HepG2 (cell line): ENCODE measurements at regions not wholly inside any gene's neighbourhood (a gene's known extent, or its start where the extent isn't known, plus 50 kb on each side); places are given as distances from the start of the nearest gene placed in this dataset.

ENCODE experiments used
- ATAC-seq: fragments of 200-7000 bp; cut with Tn5 transposase; 3 replicates; pipeline ENCODE4 v1.9.1; 2020; ENCODE audit warnings: mild to moderate bottlenecking, moderate library complexity
- BruUV-seq: library from RNA; stranded (reverse); fragments of 400-500 nt; replicated peaks from 2 replicates; lab custom pipeline; 2021; lab: Mats Ljungman, UMichigan
- CTCF ChIA-PET: fragments of 300-600 bp; formaldehyde crosslinking; extraction: SDS; loops from one replicate; lab custom pipeline; 2021; ENCODE audit warnings: low total read pairs, inconsistent platforms, low intra/inter-chr PET ratio; lab: Yijun Ruan, JAX
- POLR2A ChIA-PET: fragments of 350-600 bp; sonication (Branson Sonifier 250); formaldehyde crosslinking; loops from one replicate; lab custom pipeline; 2020; ENCODE audit warnings: antibody characterized with exemption, inconsistent platforms; lab: Yijun Ruan, JAX
- DNase-seq: peaks from one replicate; pipeline ENCODE4 v3.0.0-alpha.2; 2015; ENCODE audit warnings: low spot score
- FAIRE-seq: peaks from 3 replicates; lab custom pipeline; 2011; peaks lifted over from hg19 to GRCh38; lab: Jason Lieb, UNC
- H2AFZ ChIP-seq: one replicate; pipeline ENCODE4 v1.6.1; 2011; ENCODE audit warnings: low read length, inconsistent platforms
- H3K27ac ChIP-seq: fragments of 300-600 bp; 3 replicates; pipeline ENCODE4 v1.8.0; 2011; ENCODE audit warnings: mixed run types, mild to moderate bottlenecking, mixed read lengths, low read length, inconsistent platforms; ENCODE audit not compliant: insufficient read depth; ENCODE audit errors: extremely low read length
- H3K27me3 ChIP-seq, 2 experiments: fragments of 200-600 bp in 1 of 2; 2 replicates in 1 of 2; 3 replicates in 1 of 2; pipeline versions ENCODE4 v1.6.0 to v1.8.0; 2011; ENCODE audit warnings: low read length in 2 of 2, mild to moderate bottlenecking in 2 of 2, moderate library complexity in 2 of 2, inconsistent platforms in 1 of 2; ENCODE audit not compliant: insufficient read depth in 2 of 2, control insufficient read depth in 1 of 2
- H3K36me3 ChIP-seq, 2 experiments: fragments of 200-600 bp in 1 of 2; replicated peaks in 1 of 2; 2 replicates in 1 of 2; 3 replicates in 1 of 2; pipeline versions ENCODE4 v1.5.1 to v1.8.0; 2011; ENCODE audit warnings: low read length in 2 of 2, inconsistent platforms in 1 of 2; ENCODE audit not compliant: insufficient read depth in 2 of 2, control insufficient read depth in 1 of 2
- H3K4me1 ChIP-seq: 2 replicates; pipeline ENCODE4 v1.5.1; 2012; ENCODE audit warnings: low read length, inconsistent platforms; ENCODE audit not compliant: insufficient read depth
- H3K4me2 ChIP-seq: 2 replicates; pipeline ENCODE4 v1.6.0; 2011; ENCODE audit warnings: low read depth, low read length, inconsistent platforms
- H3K4me3 ChIP-seq, 3 experiments: fragments of 200-600 bp in 1 of 3; sonication (generic), shearing (Covaris generic) in 1 of 3; replicated peaks in 1 of 3; 2 replicates each; pipeline ENCODE4 v1.5.1; 2011 to 2016; ENCODE audit warnings: low read length in 3 of 3, inconsistent platforms in 2 of 3, low read depth in 2 of 3, mild to moderate bottlenecking in 2 of 3, control low read depth in 1 of 3, mixed read lengths in 1 of 3; ENCODE audit not compliant: insufficient read depth in 1 of 3
- H3K79me2 ChIP-seq: one replicate; pipeline ENCODE4 v1.6.1; 2011; ENCODE audit warnings: low read length, inconsistent platforms; ENCODE audit not compliant: insufficient read depth
- H3K9ac ChIP-seq: 2 replicates; pipeline ENCODE4 v1.6.0; 2011; ENCODE audit warnings: mild to moderate bottlenecking, low read depth, low read length, inconsistent platforms; ENCODE audit not compliant: insufficient read depth
- H3K9me3 ChIP-seq: 2 replicates; pipeline ENCODE4 v1.5.1; 2012; ENCODE audit warnings: mild to moderate bottlenecking, low read length
- H4K20me1 ChIP-seq: 2 replicates; pipeline ENCODE4 v1.6.0; 2011; ENCODE audit warnings: inconsistent platforms, mild to moderate bottlenecking, low read length, moderate library complexity; ENCODE audit not compliant: insufficient read depth
- ARID3A ChIP-seq: IDR thresholded peaks from 2 replicates; pipeline ENCODE4 v1.6.1; 2012; ENCODE audit warnings: low read depth, low read length, improper control_type of control experiment
- ATF1 ChIP-seq: IDR thresholded peaks from 2 replicates; pipeline ENCODE4 v1.6.1; 2016; ENCODE audit warnings: mild to moderate bottlenecking, control low read depth
- KAT2B ChIP-seq: fragments of 150-350 bp; IDR thresholded peaks from 2 replicates; pipeline ENCODE4 v1.6.1; 2014; ENCODE audit warnings: low read depth, low read length, borderline replicate concordance
- KDM2A ChIP-seq: sonication (generic); formaldehyde crosslinking; IDR thresholded peaks from 2 replicates; pipeline ENCODE4 v1.4.0; 2020; ENCODE audit warnings: low read depth, missing genetic modification reagents, borderline replicate concordance
- MTA1 ChIP-seq: sonication (generic); formaldehyde crosslinking; IDR thresholded peaks from 2 replicates; pipeline ENCODE4 v1.4.0; 2020; ENCODE audit warnings: missing genetic modification reagents, mild to moderate bottlenecking, borderline replicate concordance
- UBTF ChIP-seq: sonication (generic); formaldehyde crosslinking; IDR thresholded peaks from 2 replicates; pipeline ENCODE4 v1.4.0; 2020; ENCODE audit warnings: mild to moderate bottlenecking, missing genetic modification reagents
- WGBS: methylation state at CpG from one replicate; pipeline ENCODE4 v1.1.6; 2017; ENCODE audit warnings: low lambda C conversion rate; 5-methylcytosine and 5-hydroxymethylcytosine counted together
- in situ Hi-C: cut with HindIII; loops from 2 replicates; pipeline ENCODE4 v1.10.0; 2017; ENCODE audit warnings: low pct_unique_long_range_greater_than_20kb; ENCODE audit not compliant: extremely low pct_ligation_motif_present
- intact Hi-C: fragments of 100-400 bp; cut with micrococcal nuclease; formaldehyde crosslinking; loops from one replicate; pipeline ENCODE4 v1.10.0; 2022; ENCODE audit not compliant: unreplicated experiment

- TF ChIP-seq UBTF, result no peak
- no peak for TF ChIP-seq KDM2A (CRISPR knock-in tag)
- TF ChIP-seq KAT2B, result no peak
- TF ChIP-seq, all 625 proteins: peak for 0
These were observed 79.3 kb downstream of the OAT start (continued) for GRCh38 chr10:124339119-124340032.

GRCh38 chr10:124338276-124338925 lies 80.3 kb downstream of the OAT start:
- no peaks in the 10 kb centered on the region for H4K20me1 ChIP-seq
- no peak overlapping the region for H2AFZ ChIP-seq
- H3K4me3 ChIP-seq, result no peak overlapping the region
- intact Hi-C loops, result no loop called here
- H3K79me2 ChIP-seq, result no peaks in the 10 kb centered on the region
- H3K9ac ChIP-seq, result no peak overlapping the region
- 9% methylated on average over 4 of the region's 4 CpGs for WGBS
- ChIA-PET CTCF (no interaction called here), POLR2A (no interaction called here)
- TF ChIP-seq MTA1 (no peak), ATF1 (CRISPR knock-in tag) (no peak), ARID3A (no peak)
- no TSS peak for BruUV-seq
- FAIRE-seq (no peak), DNase-seq (no peak), ATAC-seq (no peak)
- H3K4me1 ChIP-seq, result no peaks in the 10 kb centered on the region
- no peak overlapping the region for H3K27ac ChIP-seq
- no peak overlapping the region for H3K4me2 ChIP-seq
- no peaks in the 10 kb centered on the region for H3K9me3 ChIP-seq
- no peaks in the 10 kb centered on the region for H3K36me3 ChIP-seq
- in situ Hi-C loops, result no loop called here
- H3K27me3 ChIP-seq, result peaks cover 3 to 7% of the 10 kb centered on the region in 2 experiments; a peak in 2 of 5 replicates
